Choroid plexus epithelial cell (primary cell): ENCODE measurements at regions not wholly inside any gene's neighbourhood (a gene's known extent, or its start where the extent isn't known, plus 50 kb on each side); places are given as distances from the start of the nearest gene placed in this dataset.

Experiments
- DNase-seq: peaks from one replicate; pipeline ENCODE4 v3.0.0-alpha.2; 2010; ENCODE audit warnings: low read depth
- H3K4me3 ChIP-seq: 2 replicates; pipeline ENCODE4 v1.5.1; 2011; ENCODE audit warnings: low read depth, mild to moderate bottlenecking, control low read depth, low read length, moderate library complexity
- CTCF ChIP-seq: conservative IDR thresholded peaks from 2 replicates; pipeline ENCODE4 v1.5.1; 2011; ENCODE audit warnings: low read depth, mild to moderate bottlenecking, control low read depth, inconsistent platforms, low read length, moderate library complexity

GRCh38 chr11:80297858-80298632 is 857.2 kb upstream of the TENM4 start:
- peak; percentile 67 for DNase-seq
- H3K4me3 ChIP-seq: no peak overlapping the region
- no peak for TF ChIP-seq CTCF

GRCh38 chr11:80293293-80293692 is 852.5 kb upstream of the TENM4 start:
- no peak overlapping the region for H3K4me3 ChIP-seq
- DNase-seq: no peak
- no peak for TF ChIP-seq CTCF

GRCh38 chr11:80284946-80285785 is 844.3 kb upstream of the TENM4 start:
- H3K4me3 ChIP-seq: no peak overlapping the region
- no peak for TF ChIP-seq CTCF
- DNase-seq: peak; percentile 43

- no peak for TF ChIP-seq CTCF
- DNase-seq: no peak
- H3K4me3 ChIP-seq: no peak overlapping the region
Measured at GRCh38 chr11:80282643-80283042, 841.8 kb upstream of the TENM4 start.

GRCh38 chr11:80281194-80281593 is 840.4 kb upstream of the TENM4 start:
- no peak overlapping the region for H3K4me3 ChIP-seq
- DNase-seq: no peak
- TF ChIP-seq CTCF: no peak

- TF ChIP-seq CTCF: no peak
- no peak overlapping the region for H3K4me3 ChIP-seq
- no peak for DNase-seq
Measured at GRCh38 chr11:80280737-80281136, 839.9 kb upstream of the TENM4 start.
